K562 (cell line): ENCODE measurements at regions not wholly inside any gene's neighbourhood (a gene's known extent, or its start where the extent isn't known, plus 50 kb on each side); places are given as distances from the start of the nearest gene placed in this dataset.

Experiments
- ATAC-seq: fragments of 200-7000 bp; cut with Tn5 transposase; 3 replicates; pipeline ENCODE4 v1.9.1; 2020; ENCODE audit warnings: moderate library complexity
- BruUV-seq: library from RNA; stranded (reverse); fragments of 400-500 nt; replicated peaks from 2 replicates; lab custom pipeline; 2021; lab: Mats Ljungman, UMichigan
- CTCF ChIA-PET: fragments of 300-600 bp; formaldehyde crosslinking; extraction: SDS; loops from one replicate; lab custom pipeline; 2021; ENCODE audit warnings: low intra/inter-chr PET ratio; lab: Yijun Ruan, JAX
- POLR2A ChIA-PET: fragments of 300-600, 350-650 bp; sonication (Branson Sonifier 250); formaldehyde crosslinking; extraction: SDS; loops from one replicate; lab custom pipeline; 2021; ENCODE audit warnings: antibody characterized with exemption, inconsistent platforms; lab: Yijun Ruan, JAX
- DNase-seq, 4 experiments: peaks; one replicate each; pipeline versions ENCODE4 v3.0.0 to v3.0.0-alpha.2; 2011 to 2018; ENCODE audit warnings: low spot score in 3 of 4, mixed read lengths in 3 of 4; ENCODE audit errors: extremely low read depth in 1 of 4
- FAIRE-seq: peaks from 2 replicates; lab custom pipeline; 2011; peaks lifted over from hg19 to GRCh38; lab: Jason Lieb, UNC
- H2AFZ ChIP-seq: 2 replicates; pipeline ENCODE4 v1.6.0; 2011; ENCODE audit warnings: low read depth, low read length, control low read depth, inconsistent platforms
- H3K27ac ChIP-seq: fragments of 200-600 bp; 3 replicates; pipeline ENCODE4 v1.8.0; 2011; ENCODE audit warnings: low read depth, mild to moderate bottlenecking, control low read depth, inconsistent platforms, low read length, moderate library complexity, mixed read lengths; ENCODE audit errors: extremely low read depth
- H3K27me3 ChIP-seq, 2 experiments: fragments of 300-600 bp in 1 of 2; 2 replicates in 1 of 2; 3 replicates in 1 of 2; pipeline versions ENCODE4 v1.6.0 to v1.8.0; 2011; ENCODE audit warnings: inconsistent platforms in 2 of 2, low read length in 2 of 2, mild to moderate bottlenecking in 1 of 2, mixed read lengths in 1 of 2, moderate library complexity in 1 of 2; ENCODE audit not compliant: control insufficient read depth in 2 of 2, insufficient read depth in 2 of 2
- H3K36me3 ChIP-seq: fragments of 300-600 bp; 3 replicates; pipeline ENCODE4 v1.8.0; 2011; ENCODE audit warnings: mild to moderate bottlenecking, low read length, inconsistent platforms; ENCODE audit not compliant: control insufficient read depth, insufficient read depth
- H3K4me1 ChIP-seq, 2 experiments: fragments of 200-600 bp in 1 of 2; replicated peaks in 1 of 2; 2 replicates in 1 of 2; 3 replicates in 1 of 2; pipeline versions ENCODE4 v1.5.1 to v1.8.0; 2011; ENCODE audit warnings: inconsistent platforms in 2 of 2, low read length in 2 of 2, mild to moderate bottlenecking in 1 of 2, mixed read lengths in 1 of 2, moderate library complexity in 1 of 2; ENCODE audit not compliant: control insufficient read depth in 2 of 2, insufficient read depth in 2 of 2
- H3K4me2 ChIP-seq: 2 replicates; pipeline ENCODE4 v1.6.1; 2011; ENCODE audit warnings: low read length, control low read depth, inconsistent platforms, mixed read lengths; ENCODE audit not compliant: insufficient read depth
- H3K4me3 ChIP-seq: fragments of 200-600 bp; sonication (generic), shearing (Covaris generic); 2 replicates; pipeline ENCODE4 v1.5.1; 2016; ENCODE audit warnings: control low read depth, inconsistent platforms
- H3K79me2 ChIP-seq: fragments of 200-600 bp; 3 replicates; pipeline ENCODE4 v1.8.0; 2011; ENCODE audit warnings: low read length, inconsistent platforms; ENCODE audit not compliant: control insufficient read depth, insufficient read depth
- H3K9ac ChIP-seq, 2 experiments: 2 replicates each; pipeline versions ENCODE4 v1.6.0 to v1.6.1; 2011; ENCODE audit warnings: low read depth in 2 of 2, low read length in 2 of 2, control low read depth in 1 of 2, inconsistent platforms in 1 of 2, mild to moderate bottlenecking in 1 of 2, mixed read lengths in 1 of 2; ENCODE audit not compliant: insufficient read depth in 1 of 2
- H3K9me1 ChIP-seq: one replicate; pipeline ENCODE4 v1.6.0; 2011; ENCODE audit warnings: inconsistent platforms, mild to moderate bottlenecking, low read length, moderate library complexity; ENCODE audit not compliant: control insufficient read depth, insufficient read depth
- H3K9me3 ChIP-seq: replicated peaks from 2 replicates; pipeline ENCODE4 v1.5.1; 2011; ENCODE audit warnings: low read depth, low read length, inconsistent platforms; ENCODE audit not compliant: control insufficient read depth, insufficient read depth
- H4K20me1 ChIP-seq: replicated peaks from 2 replicates; pipeline ENCODE4 v1.6.1; 2011; ENCODE audit warnings: low read length, inconsistent platforms, mixed read lengths; ENCODE audit not compliant: control insufficient read depth, insufficient read depth
- WGBS: fragments of 100-300 bp; shearing (Covaris generic); methylation state at CpG from one replicate; pipeline ENCODE4 v1.1.6; 2016; ENCODE audit warnings: low coverage, mixed read lengths; ENCODE audit not compliant: insufficient coverage; ENCODE audit errors: missing lambda C conversion rate; 5-methylcytosine and 5-hydroxymethylcytosine counted together
- in situ Hi-C: fragments of 300-500 bp; cut with MboI; formaldehyde crosslinking; loops from 4 replicates; pipeline ENCODE4 v1.15.0; 2018; ENCODE audit warnings: inconsistent platforms, mixed read lengths
- intact Hi-C: fragments of 100-400 bp; cut with micrococcal nuclease; formaldehyde crosslinking; loops from 2 replicates; pipeline ENCODE4 v1.14.2; 2022
- TF ChIP-seq, protein P1 (sequence below), 2 experiments: fragments of 450-650 bp in 1 of 2; sonication (generic) in 1 of 2; formaldehyde crosslinking in 1 of 2; IDR thresholded peaks in 1 of 2; conservative IDR thresholded peaks in 1 of 2; 2 replicates each; pipeline versions ENCODE4 v1.6.1 to v1.8.1; 2016 to 2023; ENCODE audit warnings: mild to moderate bottlenecking in 2 of 2, moderate library complexity in 2 of 2, inconsistent platforms in 1 of 2, missing genetic modification reagents in 1 of 2
- TF ChIP-seq, protein P2 (sequence below): conservative IDR thresholded peaks from 2 replicates; pipeline ENCODE4 v1.6.1; 2011; ENCODE audit warnings: low read depth, mild to moderate bottlenecking, low read length; ENCODE audit not compliant: control insufficient read depth
- TF ChIP-seq, protein P3 (sequence below): fragments of 450-650 bp; IDR thresholded peaks from 2 replicates; pipeline ENCODE4 v1.6.1; 2016; ENCODE audit warnings: borderline replicate concordance

DNA sequence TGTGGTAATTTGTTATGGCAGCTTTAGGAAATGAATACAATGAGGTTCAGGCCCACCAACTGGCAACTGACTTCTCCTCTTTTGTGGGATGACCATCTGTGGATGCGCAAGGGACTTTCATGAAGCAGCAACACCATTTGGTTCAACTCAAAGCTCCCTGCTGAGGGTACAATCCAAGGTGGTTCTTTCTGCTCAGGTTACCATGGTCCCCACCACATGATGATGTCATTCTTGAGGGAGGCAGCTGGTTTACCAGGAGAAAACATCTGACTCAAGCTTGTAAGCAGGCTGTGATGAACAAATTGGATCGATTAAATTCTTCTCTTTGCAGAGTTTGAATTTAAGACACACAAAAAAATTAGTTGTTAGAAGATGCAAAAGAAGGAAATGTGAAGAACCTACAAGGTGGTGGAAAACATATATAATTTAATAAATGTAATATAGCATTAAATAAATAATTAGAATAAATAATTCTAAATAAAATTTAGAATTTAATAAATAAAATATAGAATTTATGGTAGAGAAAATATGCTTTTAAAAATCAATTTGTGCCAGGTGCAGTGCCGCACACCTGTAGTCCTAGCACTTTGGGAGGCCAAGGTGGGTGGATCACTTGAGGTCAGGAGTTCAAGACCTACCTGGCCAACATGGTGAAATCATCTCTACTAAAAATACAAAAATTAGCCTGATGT, 67.6 kb upstream of the ANKFN1 start:
- no peak overlapping the region for H3K4me2 ChIP-seq
- FAIRE-seq (no peak), DNase-seq (no peak), ATAC-seq (no peak)
- no peaks in the 10 kb centered on the region for H3K27me3 ChIP-seq
- TF ChIP-seq, protein P1, sequence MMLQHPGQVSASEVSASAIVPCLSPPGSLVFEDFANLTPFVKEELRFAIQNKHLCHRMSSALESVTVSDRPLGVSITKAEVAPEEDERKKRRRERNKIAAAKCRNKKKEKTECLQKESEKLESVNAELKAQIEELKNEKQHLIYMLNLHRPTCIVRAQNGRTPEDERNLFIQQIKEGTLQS (IDR thresholded peaks at IDR 0.05), result peak; percentile 41
- TF ChIP-seq, protein P1 (CRISPR knock-in tag; conservative IDR thresholded peaks at IDR 0.05), result no peak
- TF ChIP-seq, protein P2, sequence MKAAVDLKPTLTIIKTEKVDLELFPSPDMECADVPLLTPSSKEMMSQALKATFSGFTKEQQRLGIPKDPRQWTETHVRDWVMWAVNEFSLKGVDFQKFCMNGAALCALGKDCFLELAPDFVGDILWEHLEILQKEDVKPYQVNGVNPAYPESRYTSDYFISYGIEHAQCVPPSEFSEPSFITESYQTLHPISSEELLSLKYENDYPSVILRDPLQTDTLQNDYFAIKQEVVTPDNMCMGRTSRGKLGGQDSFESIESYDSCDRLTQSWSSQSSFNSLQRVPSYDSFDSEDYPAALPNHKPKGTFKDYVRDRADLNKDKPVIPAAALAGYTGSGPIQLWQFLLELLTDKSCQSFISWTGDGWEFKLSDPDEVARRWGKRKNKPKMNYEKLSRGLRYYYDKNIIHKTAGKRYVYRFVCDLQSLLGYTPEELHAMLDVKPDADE, result no peak
- TF ChIP-seq, protein P3, sequence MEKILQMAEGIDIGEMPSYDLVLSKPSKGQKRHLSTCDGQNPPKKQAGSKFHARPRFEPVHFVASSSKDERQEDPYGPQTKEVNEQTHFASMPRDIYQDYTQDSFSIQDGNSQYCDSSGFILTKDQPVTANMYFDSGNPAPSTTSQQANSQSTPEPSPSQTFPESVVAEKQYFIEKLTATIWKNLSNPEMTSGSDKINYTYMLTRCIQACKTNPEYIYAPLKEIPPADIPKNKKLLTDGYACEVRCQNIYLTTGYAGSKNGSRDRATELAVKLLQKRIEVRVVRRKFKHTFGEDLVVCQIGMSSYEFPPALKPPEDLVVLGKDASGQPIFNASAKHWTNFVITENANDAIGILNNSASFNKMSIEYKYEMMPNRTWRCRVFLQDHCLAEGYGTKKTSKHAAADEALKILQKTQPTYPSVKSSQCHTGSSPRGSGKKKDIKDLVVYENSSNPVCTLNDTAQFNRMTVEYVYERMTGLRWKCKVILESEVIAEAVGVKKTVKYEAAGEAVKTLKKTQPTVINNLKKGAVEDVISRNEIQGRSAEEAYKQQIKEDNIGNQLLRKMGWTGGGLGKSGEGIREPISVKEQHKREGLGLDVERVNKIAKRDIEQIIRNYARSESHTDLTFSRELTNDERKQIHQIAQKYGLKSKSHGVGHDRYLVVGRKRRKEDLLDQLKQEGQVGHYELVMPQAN, result no peak
- H4K20me1 ChIP-seq, result no peaks in the 10 kb centered on the region
- no peak overlapping the region for H3K27ac ChIP-seq
- no peaks in the 10 kb centered on the region for H3K79me2 ChIP-seq
- no peaks in the 10 kb centered on the region for H3K36me3 ChIP-seq
- H3K4me1 ChIP-seq, result no peaks in the 10 kb centered on the region
- in situ Hi-C loops, result no loop called here
- ChIA-PET CTCF (no interaction called here), POLR2A (no interaction called here)
- no peak overlapping the region for H3K4me3 ChIP-seq
- BruUV-seq, result no TSS peak
- 15% methylated on average over 3 of the region's 3 CpGs for WGBS
- H3K9me3 ChIP-seq, result no peaks in the 10 kb centered on the region
- H3K9me1 ChIP-seq, result no peaks in the 10 kb centered on the region
- H3K9ac ChIP-seq, result no peak overlapping the region
- H2AFZ ChIP-seq, result no peak overlapping the region
- intact Hi-C loops, result no loop called here
